Vagina (tissue), 2 donors: ENCODE measurements at regions not wholly inside any gene's neighbourhood (a gene's known extent, or its start where the extent isn't known, plus 50 kb on each side); places are given as distances from the start of the nearest gene placed in this dataset.

Source experiments
- DNase-seq, 2 donors: peaks; one replicate each; pipeline ENCODE4 v3.0.0-alpha.2; 2017; ENCODE audit errors: extremely low spot score in 2 of 2
- H3K27ac ChIP-seq: fragments of 200-600 bp; sonication (generic); one replicate; pipeline ENCODE4 v1.5.1; 2019
- H3K27me3 ChIP-seq: fragments of 200-600 bp; sonication (generic); one replicate; pipeline ENCODE4 v1.5.1; 2019
- H3K36me3 ChIP-seq, 2 donors: fragments of 200-600 bp; sonication (generic); one replicate each; pipeline ENCODE4 v1.5.1; 2017 to 2019
- H3K4me1 ChIP-seq: fragments of 200-600 bp; sonication (generic); one replicate; pipeline ENCODE4 v1.5.1; 2019
- H3K4me3 ChIP-seq, 2 donors: fragments of 200-600 bp; sonication (generic); 1 replicate in 1 of 2; 2 replicates in 1 of 2; pipeline ENCODE4 v1.5.1; 2016 to 2019
- H3K9me3 ChIP-seq: fragments of 200-600 bp; sonication (generic); one replicate; pipeline ENCODE4 v1.5.1; 2019
- CTCF ChIP-seq, 3 experiments: fragments of 450-650 bp in 2 of 3; fragments of 200-600 bp in 1 of 3; sonication (generic) in 1 of 3; IDR thresholded peaks; one replicate each; pipeline ENCODE4 v1.5.1; 2017 to 2019; ENCODE audit warnings: antibody characterized with exemption in 3 of 3, mild to moderate bottlenecking in 2 of 3, moderate library complexity in 2 of 3
- POLR2A ChIP-seq, 2 donors: fragments of 450-650 bp; IDR thresholded peaks; one replicate each; pipeline ENCODE4 v1.6.1; 2017; ENCODE audit warnings: antibody characterized with exemption in 2 of 2, mild to moderate bottlenecking in 2 of 2, moderate library complexity in 2 of 2
- POLR2AphosphoS5 ChIP-seq, 2 donors: sonication (generic); formaldehyde crosslinking; IDR thresholded peaks; one replicate each; pipeline ENCODE4 v1.9.0; 2017; ENCODE audit warnings: antibody characterized with exemption in 2 of 2, mild to moderate bottlenecking in 2 of 2, low read depth in 1 of 2; ENCODE audit not compliant: insufficient read depth in 1 of 2
- intact Hi-C: fragments of 100-400 bp; cut with DNase I; formaldehyde crosslinking; loops from one replicate; pipeline ENCODE4 v1.15.1; 2023

- no peaks in the 10 kb centered on the region for H3K9me3 ChIP-seq
- no peaks in the 10 kb centered on the region for H3K4me1 ChIP-seq
- no peak for DNase-seq
- H3K36me3 ChIP-seq: no peaks in the 10 kb centered on the region
- intact Hi-C loops: no loop called here
- H3K4me3 ChIP-seq: no peak overlapping the region
- H3K27me3 ChIP-seq: no peaks in the 10 kb centered on the region
- TF ChIP-seq POLR2AphosphoS5 (IDR thresholded peaks at IDR 0.05; ENCODE audit: insufficient read depth in 1 of 2, low read depth in 1 of 2) (no peak), CTCF (IDR thresholded peaks at IDR 0.05) (no peak), POLR2A (IDR thresholded peaks at IDR 0.05) (no peak)
- H3K27ac ChIP-seq: no peak overlapping the region
Measured at GRCh38 chr1:212205843-212206242, 79.4 kb upstream of the PPP2R5A start.

GRCh38 chr1:212207118-212207517, 78.1 kb upstream of the PPP2R5A start:
- intact Hi-C loops: no loop called here
- H3K9me3 ChIP-seq: no peaks in the 10 kb centered on the region
- H3K36me3 ChIP-seq: no peaks in the 10 kb centered on the region
- H3K27me3 ChIP-seq: no peaks in the 10 kb centered on the region
- no peaks in the 10 kb centered on the region for H3K4me1 ChIP-seq
- H3K4me3 ChIP-seq: no peak overlapping the region
- TF ChIP-seq POLR2A (IDR thresholded peaks at IDR 0.05) (no peak), POLR2AphosphoS5 (IDR thresholded peaks at IDR 0.05; ENCODE audit: insufficient read depth in 1 of 2, low read depth in 1 of 2) (no peak), CTCF (IDR thresholded peaks at IDR 0.05) (no peak)
- no peak for DNase-seq
- no peak overlapping the region for H3K27ac ChIP-seq

GRCh38 chr1:212207822-212208520, 77.2 kb upstream of the PPP2R5A start:
- Histone ChIP-seq H3K9me3 (no peaks in the 10 kb centered on the region), H3K27me3 (no peaks in the 10 kb centered on the region), H3K4me3 (no peak overlapping the region), H3K4me1 (no peaks in the 10 kb centered on the region), H3K36me3 (no peaks in the 10 kb centered on the region), H3K27ac (no peak overlapping the region)
- TF ChIP-seq CTCF (IDR thresholded peaks at IDR 0.05) (no peak), POLR2A (IDR thresholded peaks at IDR 0.05) (no peak), POLR2AphosphoS5 (IDR thresholded peaks at IDR 0.05; ENCODE audit: insufficient read depth in 1 of 2, low read depth in 1 of 2) (no peak)
- DNase-seq: no peak
- intact Hi-C loops: no loop called here

- Histone ChIP-seq H3K4me1 (no peaks in the 10 kb centered on the region), H3K9me3 (no peaks in the 10 kb centered on the region), H3K36me3 (no peaks in the 10 kb centered on the region), H3K27ac (no peak overlapping the region), H3K27me3 (no peaks in the 10 kb centered on the region), H3K4me3 (no peak overlapping the region)
- TF ChIP-seq POLR2AphosphoS5 (IDR thresholded peaks at IDR 0.05; ENCODE audit: insufficient read depth in 1 of 2, low read depth in 1 of 2): no peak
- TF ChIP-seq POLR2A (IDR thresholded peaks at IDR 0.05): no peak
- no peak for TF ChIP-seq CTCF (IDR thresholded peaks at IDR 0.05)
- intact Hi-C loops: no loop called here
- no peak for DNase-seq
Measured at GRCh38 chr1:212208978-212209644, 76.1 kb upstream of the PPP2R5A start.

DNA sequence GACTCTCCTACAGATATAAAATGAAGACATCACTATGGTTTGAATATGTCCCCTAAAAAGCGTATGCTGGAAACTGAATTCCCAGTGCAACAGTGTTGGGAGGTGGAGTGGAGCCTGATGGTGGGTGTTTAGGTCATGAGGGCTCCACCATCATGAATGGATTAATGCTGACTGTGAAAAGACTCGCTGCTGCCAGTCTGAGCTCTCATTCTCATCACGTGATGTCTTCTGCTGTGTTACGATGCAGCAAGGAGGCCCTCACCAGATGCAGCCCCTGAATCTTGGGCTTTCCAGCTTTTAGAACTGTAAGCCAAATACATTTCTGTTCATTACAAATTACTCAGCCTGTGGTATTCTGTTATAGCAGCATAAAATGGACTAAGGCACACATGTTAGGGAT, 73.8 kb upstream of the PPP2R5A start:
- H3K27ac ChIP-seq: no peak overlapping the region
- H3K9me3 ChIP-seq: no peaks in the 10 kb centered on the region
- H3K4me1 ChIP-seq: no peaks in the 10 kb centered on the region
- no peak overlapping the region for H3K4me3 ChIP-seq
- intact Hi-C loops: no loop called here
- H3K36me3 ChIP-seq: no peaks in the 10 kb centered on the region
- no peaks in the 10 kb centered on the region for H3K27me3 ChIP-seq
- DNase-seq: no peak
- TF ChIP-seq POLR2A (IDR thresholded peaks at IDR 0.05): no peak
- TF ChIP-seq CTCF (IDR thresholded peaks at IDR 0.05): no peak
- no peak for TF ChIP-seq POLR2AphosphoS5 (IDR thresholded peaks at IDR 0.05; ENCODE audit: insufficient read depth in 1 of 2, low read depth in 1 of 2)
